ENCODE measurements at regions not wholly inside any gene's neighbourhood (a gene's known extent, or its start where the extent isn't known, plus 50 kb on each side); places are given as distances from the start of the nearest gene placed in this dataset.

- TF ChIP-seq YY1 (IDR thresholded peaks at IDR 0.05; ENCODE audit: low read depth, low read length) (no peak), PHF8 (conservative IDR thresholded peaks at IDR 0.05; ENCODE audit: low read depth, low read length) (no peak), FOSL1 (IDR thresholded peaks at IDR 0.05; ENCODE audit: insufficient read depth, low read depth, low read length) (no peak), NRF1 (IDR thresholded peaks at IDR 0.05; ENCODE audit: low read depth, low read length) (no peak)
Measured at GRCh38 chr2:105494683-105495425, 96.0 kb upstream of the FHL2 start (continued).
